Subcutaneous abdominal adipose tissue (tissue), 5 donors: ENCODE measurements at regions not wholly inside any gene's neighbourhood (a gene's known extent, or its start where the extent isn't known, plus 50 kb on each side); places are given as distances from the start of the nearest gene placed in this dataset.

Source experiments
- H3K27ac ChIP-seq: one replicate; pipeline ENCODE4 v1.7.0; 2013; ENCODE audit warnings: low read depth, mild to moderate bottlenecking, inconsistent platforms, low read length, moderate library complexity
- H3K27me3 ChIP-seq, 5 donors: one replicate each; pipeline ENCODE4 v1.7.0; 2013; ENCODE audit warnings: low read length in 5 of 5, inconsistent platforms in 1 of 5; ENCODE audit not compliant: control insufficient read depth in 5 of 5, insufficient read depth in 4 of 5
- H3K36me3 ChIP-seq, 5 donors: one replicate each; pipeline ENCODE4 v1.7.0; 2013; ENCODE audit warnings: low read length in 5 of 5; ENCODE audit not compliant: control insufficient read depth in 5 of 5, insufficient read depth in 5 of 5
- H3K4me1 ChIP-seq, 5 donors: one replicate each; pipeline ENCODE4 v1.7.0; 2013; ENCODE audit warnings: low read length in 5 of 5, mild to moderate bottlenecking in 3 of 5, moderate library complexity in 1 of 5; ENCODE audit not compliant: control insufficient read depth in 5 of 5, insufficient read depth in 5 of 5
- H3K4me3 ChIP-seq, 5 donors: one replicate each; pipeline ENCODE4 v1.7.0; 2013; ENCODE audit warnings: low read length in 5 of 5, low read depth in 1 of 5
- H3K9ac ChIP-seq, 5 donors: one replicate each; pipeline ENCODE4 v1.7.0; 2013; ENCODE audit warnings: low read length in 5 of 5, mild to moderate bottlenecking in 4 of 5, moderate library complexity in 3 of 5
- H3K9me3 ChIP-seq, 5 donors: one replicate each; pipeline ENCODE4 v1.7.0; 2013; ENCODE audit warnings: low read length in 5 of 5; ENCODE audit not compliant: control insufficient read depth in 5 of 5
- donor health status: healthy.
- donor health status: healthy.
- donor health status: healthy.
- donor health status: healthy.
- donor health status: healthy.

DNA sequence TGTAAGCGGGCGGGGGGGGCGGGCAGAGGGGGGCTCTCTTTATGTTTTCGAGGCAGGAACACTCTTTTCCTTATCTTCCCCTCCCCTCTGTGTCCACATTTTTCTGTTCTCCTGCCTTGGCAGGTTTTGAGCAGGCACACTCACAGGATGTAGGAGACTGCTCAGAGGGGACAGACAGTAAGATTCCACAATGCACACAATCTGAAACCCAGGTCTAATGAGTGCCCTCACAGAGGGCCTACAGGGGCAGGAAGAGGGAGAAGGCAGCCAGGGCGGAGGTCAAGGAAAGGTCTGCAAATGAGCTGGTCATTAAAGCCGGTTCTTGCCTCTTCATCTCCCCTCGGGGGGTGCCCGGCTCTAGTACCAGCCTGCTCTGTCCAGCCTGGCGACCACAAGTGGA lies 106.1 kb upstream of the ATP6AP2 start:
- Histone ChIP-seq H3K9ac (no peak overlapping the region), H3K4me1 (peaks cover 0 to 6% (median 0%) of the 10 kb centered on the region in 5 donors), H3K9me3 (peaks cover 3 to 9% (median 4%) of the 10 kb centered on the region in 5 donors), H3K4me3 (no peak overlapping the region), H3K27ac (no peak overlapping the region), H3K36me3 (no peaks in the 10 kb centered on the region), H3K27me3 (peaks cover 19 to 63% (median 43%) of the 10 kb centered on the region in 5 donors)

DNA sequence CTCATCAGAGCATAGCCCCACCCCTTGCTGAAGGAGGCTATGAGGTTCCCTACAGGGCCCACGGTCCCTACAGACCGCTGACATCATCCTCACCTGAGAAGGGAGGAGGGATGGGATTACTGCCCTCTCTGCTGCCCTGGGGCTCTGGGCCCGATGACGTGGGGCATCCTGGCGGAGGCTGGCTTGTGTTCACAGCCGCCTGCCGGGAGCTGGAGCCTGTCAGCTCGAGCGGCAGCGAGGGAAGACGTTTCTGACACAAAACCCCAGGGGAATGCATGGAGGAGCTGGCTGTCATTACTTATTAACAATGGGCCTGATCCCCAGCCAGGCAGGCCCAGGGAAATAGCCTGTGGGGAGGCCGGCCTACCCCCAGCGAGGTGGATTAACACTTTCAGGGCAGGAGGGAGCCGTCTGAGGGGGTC lies 106.6 kb upstream of the ATP6AP2 start:
- no peak overlapping the region for H3K4me3 ChIP-seq
- H3K27me3 ChIP-seq, result peaks cover 19 to 59% (median 43%) of the 10 kb centered on the region in 5 donors
- no peak overlapping the region for H3K27ac ChIP-seq

DNA sequence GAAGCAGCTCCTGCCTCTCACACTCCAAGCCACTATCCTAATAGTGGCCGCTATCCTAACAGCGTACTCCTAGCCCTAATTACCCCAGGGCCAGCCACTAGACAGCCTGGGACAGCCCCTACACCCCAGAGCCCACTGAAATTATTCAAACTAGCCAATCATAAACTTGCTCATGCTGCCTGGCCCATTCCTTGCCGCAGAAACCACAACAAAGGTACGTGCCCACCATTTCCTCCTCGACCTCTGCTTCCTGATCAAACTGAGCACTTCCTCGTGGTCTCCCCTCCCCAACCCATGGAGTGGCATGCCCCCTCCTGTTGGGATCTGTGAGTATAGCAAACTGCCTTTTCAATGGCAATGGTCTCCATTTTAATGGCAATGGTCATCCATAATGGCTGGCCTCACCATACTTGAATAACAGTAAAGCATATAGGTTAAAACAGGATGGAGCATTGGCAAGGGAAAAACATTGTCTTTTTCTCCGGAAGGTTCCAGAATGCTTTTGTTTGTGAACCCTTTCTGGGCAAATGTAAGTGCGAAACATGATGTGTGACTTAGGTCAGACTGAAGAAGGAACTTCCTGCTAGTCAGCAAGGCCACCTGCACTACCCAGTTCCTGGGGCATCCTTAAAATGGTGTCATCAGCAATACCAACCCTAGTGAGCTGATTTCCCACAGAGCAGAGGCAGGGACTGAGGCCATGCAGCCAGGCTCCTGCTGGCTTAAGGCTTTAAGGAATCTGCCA lies 107.1 kb upstream of the ATP6AP2 start:
- Histone ChIP-seq H3K9me3 (peaks cover 0 to 4% (median 3%) of the 10 kb centered on the region in 5 donors), H3K27me3 (peaks cover 19 to 57% (median 43%) of the 10 kb centered on the region in 5 donors)

More for the DNA sequence above, 106.6 kb upstream of the ATP6AP2 start:
- Histone ChIP-seq H3K9me3 (peaks cover 0 to 4% (median 4%) of the 10 kb centered on the region in 5 donors), H3K36me3 (no peaks in the 10 kb centered on the region), H3K4me1 (peaks cover 0 to 6% (median 0%) of the 10 kb centered on the region in 5 donors), H3K9ac (no peak overlapping the region)

GRCh38 chrX:40471965-40472648 lies 108.7 kb upstream of the ATP6AP2 start:
- H3K9me3 ChIP-seq, result peaks cover 0 to 4% (median 3%) of the 10 kb centered on the region in 5 donors
- H3K4me3 ChIP-seq, result no peak overlapping the region
- no peak overlapping the region for H3K9ac ChIP-seq

More for the DNA sequence above, 107.1 kb upstream of the ATP6AP2 start:
- Histone ChIP-seq H3K27ac (no peak overlapping the region), H3K4me3 (no peak overlapping the region), H3K9ac (no peak overlapping the region), H3K36me3 (no peaks in the 10 kb centered on the region), H3K4me1 (peaks cover 0 to 6% (median 0%) of the 10 kb centered on the region in 5 donors)

DNA sequence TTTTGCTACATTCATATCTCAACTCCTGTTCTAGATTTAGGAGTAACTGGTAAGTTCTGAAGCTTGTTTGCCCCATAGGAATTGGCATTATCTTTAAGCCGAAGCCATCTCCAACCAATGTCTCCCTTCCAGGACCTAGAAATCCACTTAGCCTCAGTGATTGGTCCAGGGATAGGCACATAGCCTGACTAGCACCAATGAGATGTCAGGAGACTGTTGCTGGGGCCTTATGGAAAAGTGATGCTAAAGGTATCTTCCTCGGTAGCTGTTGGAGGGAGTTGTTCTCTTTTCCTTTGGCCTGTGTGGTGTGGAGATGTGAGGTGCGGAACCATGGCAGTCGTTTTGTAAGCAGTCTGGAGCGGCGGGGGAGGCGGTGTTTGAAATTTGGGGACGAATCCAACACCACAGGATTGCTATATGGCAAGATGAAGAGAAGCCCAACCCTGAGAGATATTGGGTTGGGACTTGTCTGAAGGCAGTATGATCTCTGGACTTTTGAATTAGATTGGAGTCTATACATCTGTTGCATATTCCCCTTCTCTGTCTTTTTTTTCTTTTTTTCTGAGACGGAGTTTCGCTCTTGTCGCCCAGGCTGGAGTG lies 109.8 kb upstream of the ATP6AP2 start:
- Histone ChIP-seq H3K36me3 (no peaks in the 10 kb centered on the region), H3K4me1 (peaks cover 2 to 13% (median 3%) of the 10 kb centered on the region in 5 donors), H3K9ac (no peak overlapping the region), H3K27me3 (peaks cover 14 to 38% (median 37%) of the 10 kb centered on the region in 5 donors), H3K9me3 (peaks cover 2 to 4% (median 3%) of the 10 kb centered on the region in 5 donors), H3K27ac (no peak overlapping the region), H3K4me3 (no peak overlapping the region)

More at GRCh38 chrX:40471965-40472648, 108.7 kb upstream of the ATP6AP2 start:
- peaks cover 18 to 49% (median 40%) of the 10 kb centered on the region in 5 donors for H3K27me3 ChIP-seq
- H3K27ac ChIP-seq, result no peak overlapping the region
- peaks cover 0 to 11% (median 1%) of the 10 kb centered on the region in 5 donors for H3K4me1 ChIP-seq
- H3K36me3 ChIP-seq, result no peaks in the 10 kb centered on the region

DNA sequence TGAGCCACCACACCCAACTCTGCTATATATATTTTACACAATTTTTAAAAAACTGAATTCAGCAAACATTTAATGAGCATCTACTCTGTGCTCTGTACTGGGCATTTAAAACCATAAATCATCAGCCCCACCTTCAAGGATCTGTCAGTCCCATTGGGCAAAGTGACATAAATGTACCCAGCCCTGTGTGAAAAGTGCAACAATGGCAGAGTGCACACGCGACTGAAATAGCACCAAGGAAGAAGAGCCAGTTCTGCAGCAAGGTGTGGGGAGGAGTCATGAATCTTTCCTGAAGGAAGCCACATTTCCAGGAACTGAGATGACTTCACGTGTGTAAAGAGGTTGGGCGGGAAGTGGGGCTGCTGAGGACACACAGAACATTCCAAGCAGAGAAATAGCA lies 111.5 kb upstream of the ATP6AP2 start:
- H3K4me3 ChIP-seq, result no peak overlapping the region

GRCh38 chrX:40468033-40468846 lies 112.5 kb upstream of the ATP6AP2 start:
- H3K9ac ChIP-seq, result no peak overlapping the region

More for the DNA sequence above, 111.5 kb upstream of the ATP6AP2 start:
- H3K4me1 ChIP-seq, result peaks cover 4 to 19% (median 8%) of the 10 kb centered on the region in 5 donors
- peaks cover 3 to 8% (median 4%) of the 10 kb centered on the region in 5 donors for H3K9me3 ChIP-seq
- H3K27me3 ChIP-seq, result peaks cover 16 to 37% (median 31%) of the 10 kb centered on the region in 5 donors
- H3K27ac ChIP-seq, result no peak overlapping the region
- H3K36me3 ChIP-seq, result no peaks in the 10 kb centered on the region
- H3K9ac ChIP-seq, result no peak overlapping the region

GRCh38 chrX:40467454-40467853 lies 113.3 kb upstream of the ATP6AP2 start:
- Histone ChIP-seq H3K9me3 (peaks cover 3 to 8% (median 4%) of the 10 kb centered on the region in 5 donors), H3K36me3 (no peaks in the 10 kb centered on the region), H3K4me1 (peaks cover 4 to 18% (median 8%) of the 10 kb centered on the region in 5 donors), H3K4me3 (no peak overlapping the region), H3K27me3 (peaks cover 12 to 29% (median 23%) of the 10 kb centered on the region in 5 donors), H3K27ac (no peak overlapping the region), H3K9ac (no peak overlapping the region)

More at GRCh38 chrX:40468033-40468846, 112.5 kb upstream of the ATP6AP2 start:
- peaks cover 3 to 8% (median 4%) of the 10 kb centered on the region in 5 donors for H3K9me3 ChIP-seq
- no peak overlapping the region for H3K4me3 ChIP-seq
- peaks cover 12 to 28% (median 22%) of the 10 kb centered on the region in 5 donors for H3K27me3 ChIP-seq
- no peak overlapping the region for H3K27ac ChIP-seq
- H3K4me1 ChIP-seq, result peaks cover 4 to 19% (median 8%) of the 10 kb centered on the region in 5 donors
- H3K36me3 ChIP-seq, result no peaks in the 10 kb centered on the region
